AG04449 (cell line): ENCODE measurements at regions not wholly inside any gene's neighbourhood (a gene's known extent, or its start where the extent isn't known, plus 50 kb on each side); places are given as distances from the start of the nearest gene placed in this dataset.

Source experiments
- CTCF ChIA-PET: fragments of 350-600 bp; formaldehyde crosslinking; extraction: SDS; loops from one replicate; lab custom pipeline; 2021; ENCODE audit warnings: antibody characterized with exemption; lab: Yijun Ruan, JAX
- POLR2A ChIA-PET: fragments of 400-600, 350-600 bp; formaldehyde crosslinking; extraction: SDS; loops from one replicate; lab custom pipeline; 2020; ENCODE audit warnings: antibody characterized with exemption, inconsistent platforms; lab: Yijun Ruan, JAX
- DNase-seq: peaks from one replicate; pipeline ENCODE4 v3.0.0-alpha.2; 2010; ENCODE audit warnings: low read depth, low spot score
- H3K4me3 ChIP-seq: 2 replicates; pipeline ENCODE4 v1.5.1; 2011; ENCODE audit warnings: low read depth, mild to moderate bottlenecking, control low read depth, low read length
- CTCF ChIP-seq: IDR thresholded peaks from one replicate; pipeline ENCODE4 v1.5.1; 2011; ENCODE audit warnings: mild to moderate bottlenecking, moderate library complexity, low read length, control low read depth, inconsistent platforms; ENCODE audit not compliant: insufficient read depth; ENCODE audit errors: missing control alignments

DNA sequence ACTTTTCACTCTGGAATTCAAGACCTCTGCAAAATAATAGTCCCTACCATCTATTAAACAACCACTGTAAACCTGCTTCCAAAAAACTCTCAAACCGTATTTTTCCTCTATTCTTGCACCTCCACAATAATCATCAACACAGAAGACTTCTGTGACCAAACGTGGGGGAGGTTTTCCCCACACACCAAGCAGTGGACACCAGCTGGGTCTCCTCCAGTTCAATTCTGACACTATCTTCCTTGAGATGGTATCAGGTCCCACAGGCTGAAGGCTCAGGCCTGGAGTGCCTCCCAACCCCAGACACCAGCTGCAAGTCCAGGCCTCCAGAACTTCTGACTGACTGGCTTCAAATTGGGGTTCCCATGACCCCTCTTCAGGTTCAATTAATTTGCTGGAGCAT is 89.6 kb upstream of the RAP2B start:
- CTCF ChIA-PET, result no interaction called here
- POLR2A ChIA-PET, result no interaction called here
- H3K4me3 ChIP-seq, result no peak overlapping the region
- no peak for DNase-seq
- TF ChIP-seq CTCF, result no peak

DNA sequence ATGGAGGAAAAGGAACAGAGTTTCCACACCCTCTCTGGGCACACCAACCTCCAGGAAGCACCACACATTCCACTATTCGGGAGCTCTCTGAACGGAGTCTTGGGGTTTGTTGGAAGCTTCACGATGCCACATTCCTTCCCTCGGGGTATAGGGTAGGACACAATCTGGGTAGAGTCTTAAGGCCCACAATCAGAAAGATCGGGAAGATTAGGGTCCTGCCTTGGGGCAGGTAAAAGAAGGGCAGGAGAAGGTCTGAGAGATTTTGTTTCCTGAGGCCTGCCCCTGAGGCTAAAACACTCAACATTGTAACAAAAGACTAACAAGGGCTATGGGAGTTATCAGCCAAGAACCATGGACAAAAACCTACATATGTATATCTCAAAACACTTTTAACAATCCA is 89.2 kb upstream of the RAP2B start:
- no peak for DNase-seq
- POLR2A ChIA-PET, result no interaction called here
- no peak for TF ChIP-seq CTCF
- CTCF ChIA-PET, result no interaction called here
- no peak overlapping the region for H3K4me3 ChIP-seq

DNA sequence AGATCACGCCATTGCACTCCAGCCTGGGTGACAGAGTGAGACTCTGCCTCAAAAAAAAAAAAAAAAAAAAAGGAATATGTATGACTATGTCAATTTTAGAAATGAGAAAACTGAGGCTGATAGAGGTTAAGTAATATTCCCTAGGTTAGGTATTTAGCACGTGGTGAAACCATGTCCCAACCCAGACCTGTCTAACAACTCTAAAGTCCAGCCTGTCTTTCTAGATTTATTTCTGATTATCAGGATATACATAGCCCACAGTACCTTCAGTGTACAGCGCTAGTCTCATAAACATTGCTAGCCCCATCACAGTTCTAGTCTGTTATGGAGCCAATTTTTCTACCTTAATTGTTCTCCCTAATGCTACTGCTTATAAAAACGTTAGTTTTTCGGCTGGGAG is 88.4 kb upstream of the RAP2B start:
- DNase-seq, result no peak
- ChIA-PET POLR2A (no interaction called here), CTCF (no interaction called here)
- H3K4me3 ChIP-seq, result no peak overlapping the region
- no peak for TF ChIP-seq CTCF

GRCh38 chr3:153078826-153079225 is 83.2 kb upstream of the RAP2B start:
- no peak for TF ChIP-seq CTCF
- H3K4me3 ChIP-seq, result no peak overlapping the region
- CTCF ChIA-PET, result no interaction called here
- POLR2A ChIA-PET, result no interaction called here
- DNase-seq, result no peak

DNA sequence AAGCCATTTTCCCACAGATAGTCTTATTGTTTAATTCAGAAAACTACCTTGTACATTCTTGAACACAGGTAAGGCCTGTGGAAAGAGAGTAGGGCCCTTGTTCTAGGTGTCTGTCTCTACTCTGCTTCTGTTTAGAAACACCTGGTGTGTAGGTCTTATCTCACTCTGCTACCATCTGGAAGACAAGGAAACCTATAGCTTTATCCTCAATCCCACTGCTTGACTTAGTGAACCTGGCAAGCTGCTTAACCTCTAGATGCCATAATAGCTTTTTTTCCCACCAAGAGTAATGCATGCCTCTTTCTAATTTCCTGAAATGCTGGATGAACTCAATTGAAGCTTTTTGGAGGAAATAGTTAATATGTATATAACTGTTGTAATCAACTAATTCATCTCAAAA is 82.6 kb upstream of the RAP2B start:
- ChIA-PET CTCF (no interaction called here), POLR2A (no interaction called here)
- no peak for TF ChIP-seq CTCF
- H3K4me3 ChIP-seq, result no peak overlapping the region
- no peak for DNase-seq

GRCh38 chr3:153080778-153081240 is 81.2 kb upstream of the RAP2B start:
- POLR2A ChIA-PET, result no interaction called here
- no peak for DNase-seq
- TF ChIP-seq CTCF, result no peak
- H3K4me3 ChIP-seq, result no peak overlapping the region
- CTCF ChIA-PET, result interaction anchor here (1.2 kb wide), 1 partner anchor 85 kb away, joined by 3 read pairs; no protein-coding TSS in a partner anchor
